Activated CD8-positive, alpha-beta T cell treated with anti-CD3 and anti-CD28 coated beads, Interleukin-2, amount 10 ng/mL, durations not matched to agents 7 days and 5 days (primary cell): ENCODE measurements at regions not wholly inside any gene's neighbourhood (a gene's known extent, or its start where the extent isn't known, plus 50 kb on each side); places are given as distances from the start of the nearest gene placed in this dataset.
"Not testable (repeated sequence)": the region's sequence is repeated elsewhere in the genome, so short reads cannot be mapped to it uniquely, and the experiment has no call there.

Experiments
- ATAC-seq: fragments of 150-1000 bp; cut with Tn5 transposase; one replicate; pipeline ENCODE4 v1.10.0; 2021; ENCODE audit warnings: moderate library complexity
- CTCF ChIA-PET: fragments of 350-600 bp; sonication (Branson Sonifier 250); formaldehyde crosslinking; loops from one replicate; lab custom pipeline; 2021; ENCODE audit warnings: antibody characterized with exemption; lab: Charles Lee
- POLR2A ChIA-PET: fragments of 350-600 bp; sonication (Branson Sonifier 250); formaldehyde crosslinking; loops from one replicate; lab custom pipeline; 2021; ENCODE audit warnings: antibody characterized with exemption; lab: Charles Lee
- DNase-seq: peaks from one replicate; pipeline ENCODE4 v3.0.0-alpha.2; 2020
- H3K27ac Mint-ChIP-seq: one replicate; pipeline ENCODE4 v1.8.0; 2021; ENCODE audit warnings: mild to moderate bottlenecking, mixed read lengths
- H3K27me3 Mint-ChIP-seq: one replicate; pipeline ENCODE4 v1.8.0; 2021; ENCODE audit warnings: low read depth, mixed read lengths
- H3K36me3 Mint-ChIP-seq: one replicate; pipeline ENCODE4 v1.8.0; 2021; ENCODE audit warnings: low read depth, mixed read lengths
- H3K4me1 Mint-ChIP-seq: one replicate; pipeline ENCODE4 v1.8.0; 2021; ENCODE audit warnings: low read depth, mixed read lengths
- H3K4me3 Mint-ChIP-seq: one replicate; pipeline ENCODE4 v1.8.0; 2021; ENCODE audit warnings: mild to moderate bottlenecking, mixed read lengths
- H3K9me3 Mint-ChIP-seq: one replicate; pipeline ENCODE4 v1.8.0; 2022; ENCODE audit warnings: mixed read lengths; ENCODE audit not compliant: insufficient read depth

GRCh38 chr3:107216229-107216628 lies 161.0 kb upstream of the CCDC54 start:
- no peaks in the 10 kb centered on the region for H3K36me3 Mint-ChIP-seq
- CTCF ChIA-PET, result no interaction called here
- DNase-seq, result no peak
- POLR2A ChIA-PET, result no interaction called here
- H3K9me3 Mint-ChIP-seq, result no peaks in the 10 kb centered on the region
- no peak for ATAC-seq
- H3K27ac Mint-ChIP-seq, result no peak overlapping the region
- no peak overlapping the region for H3K4me3 Mint-ChIP-seq
- no peaks in the 10 kb centered on the region for H3K4me1 Mint-ChIP-seq
- peaks cover 13% of the 10 kb centered on the region for H3K27me3 Mint-ChIP-seq

GRCh38 chr3:107216711-107217110 lies 160.5 kb upstream of the CCDC54 start:
- Mint-ChIP-seq H3K36me3 (no peaks in the 10 kb centered on the region), H3K27me3 (peaks cover 12% of the 10 kb centered on the region), H3K9me3 (no peaks in the 10 kb centered on the region), H3K27ac (no peak overlapping the region), H3K4me3 (no peak overlapping the region), H3K4me1 (no peaks in the 10 kb centered on the region)
- no peak for ATAC-seq
- DNase-seq, result no peak
- CTCF ChIA-PET, result no interaction called here
- POLR2A ChIA-PET, result no interaction called here

- POLR2A ChIA-PET, result no interaction called here
- Mint-ChIP-seq H3K4me3 (no peak overlapping the region), H3K36me3 (no peaks in the 10 kb centered on the region), H3K27me3 (peaks cover 10% of the 10 kb centered on the region), H3K4me1 (no peaks in the 10 kb centered on the region), H3K27ac (no peak overlapping the region), H3K9me3 (no peaks in the 10 kb centered on the region)
- ATAC-seq (no peak), DNase-seq (no peak)
- CTCF ChIA-PET, result no interaction called here
Observed at GRCh38 chr3:107217172-107217571, 160.1 kb upstream of the CCDC54 start.

- Mint-ChIP-seq H3K36me3 (no peaks in the 10 kb centered on the region), H3K4me1 (no peaks in the 10 kb centered on the region)
- POLR2A ChIA-PET, result no interaction called here
Observed at GRCh38 chr3:107218864-107219269, 158.4 kb upstream of the CCDC54 start.

GRCh38 chr3:107220538-107220937 lies 156.7 kb upstream of the CCDC54 start:
- Mint-ChIP-seq H3K9me3 (no peaks in the 10 kb centered on the region), H3K4me1 (no peaks in the 10 kb centered on the region), H3K27ac (no peak overlapping the region), H3K36me3 (no peaks in the 10 kb centered on the region), H3K27me3 (peaks cover 12% of the 10 kb centered on the region), H3K4me3 (no peak overlapping the region)
- ChIA-PET POLR2A (interaction anchor here (0.6 kb wide), 1 partner anchor 22 kb away, joined by 3 read pairs; no protein-coding TSS in a partner anchor), CTCF (no interaction called here)
- ATAC-seq (no peak), DNase-seq (no peak)

More at GRCh38 chr3:107218864-107219269, 158.4 kb upstream of the CCDC54 start:
- CTCF ChIA-PET, result no interaction called here
- H3K4me3 Mint-ChIP-seq, result no peak overlapping the region
- H3K27me3 Mint-ChIP-seq, result peaks cover 10% of the 10 kb centered on the region
- DNase-seq (no peak), ATAC-seq (no peak)
- no peaks in the 10 kb centered on the region for H3K9me3 Mint-ChIP-seq
- H3K27ac Mint-ChIP-seq, result no peak overlapping the region

GRCh38 chr3:107221856-107222255 lies 155.4 kb upstream of the CCDC54 start:
- H3K27me3 Mint-ChIP-seq, result peaks cover 9% of the 10 kb centered on the region
- ChIA-PET CTCF (interaction anchor here (1.4 kb wide), 2 partner anchors 14 to 207 kb away, joined by 4 to 7 read pairs; no protein-coding TSS in a partner anchor), POLR2A (no interaction called here)
- ATAC-seq (no peak), DNase-seq (no peak)
- no peaks in the 10 kb centered on the region for H3K9me3 Mint-ChIP-seq
- no peaks in the 10 kb centered on the region for H3K4me1 Mint-ChIP-seq
- H3K27ac Mint-ChIP-seq, result no peak overlapping the region
- no peaks in the 10 kb centered on the region for H3K36me3 Mint-ChIP-seq
- H3K4me3 Mint-ChIP-seq, result no peak overlapping the region

GRCh38 chr3:107222907-107223306 lies 154.3 kb upstream of the CCDC54 start:
- peaks cover 11% of the 10 kb centered on the region for H3K27me3 Mint-ChIP-seq
- DNase-seq (no peak), ATAC-seq (no peak)
- H3K27ac Mint-ChIP-seq, result no peak overlapping the region
- H3K4me1 Mint-ChIP-seq, result no peaks in the 10 kb centered on the region
- no peaks in the 10 kb centered on the region for H3K9me3 Mint-ChIP-seq
- POLR2A ChIA-PET, result no interaction called here
- no peaks in the 10 kb centered on the region for H3K36me3 Mint-ChIP-seq
- CTCF ChIA-PET, result interaction anchor here (1.4 kb wide), 2 partner anchors 13 to 206 kb away, joined by 4 to 7 read pairs; no protein-coding TSS in a partner anchor
- no peak overlapping the region for H3K4me3 Mint-ChIP-seq

- peaks cover 6% of the 10 kb centered on the region for H3K27me3 Mint-ChIP-seq
- H3K36me3 Mint-ChIP-seq, result no peaks in the 10 kb centered on the region
- CTCF ChIA-PET, result interaction anchor here (1.2 to 2.5 kb wide), 2 partner anchors 12 to 17 kb away, joined by 3 to 7 read pairs; no protein-coding TSS in a partner anchor
- H3K27ac Mint-ChIP-seq, result no peak overlapping the region
- no peaks in the 10 kb centered on the region for H3K9me3 Mint-ChIP-seq
- H3K4me3 Mint-ChIP-seq, result no peak overlapping the region
- ATAC-seq (no peak), DNase-seq (no peak)
- no peaks in the 10 kb centered on the region for H3K4me1 Mint-ChIP-seq
- POLR2A ChIA-PET, result no interaction called here
Observed at GRCh38 chr3:107224026-107224596, 153.1 kb upstream of the CCDC54 start.

- Mint-ChIP-seq H3K27me3 (peaks cover 12% of the 10 kb centered on the region), H3K36me3 (no peaks in the 10 kb centered on the region), H3K4me1 (no peaks in the 10 kb centered on the region), H3K9me3 (no peaks in the 10 kb centered on the region), H3K27ac (no peak overlapping the region), H3K4me3 (no peak overlapping the region)
- ChIA-PET CTCF (no interaction called here), POLR2A (no interaction called here)
- no peak for DNase-seq
- no peak for ATAC-seq
Observed at GRCh38 chr3:107227091-107227490, 150.1 kb upstream of the CCDC54 start.

GRCh38 chr3:107233877-107234276 lies 143.4 kb upstream of the CCDC54 start:
- Mint-ChIP-seq H3K27me3 (peaks cover 10% of the 10 kb centered on the region), H3K4me1 (peaks cover 12% of the 10 kb centered on the region)
- POLR2A ChIA-PET, ATAC-seq, H3K36me3 Mint-ChIP-seq, H3K9me3 Mint-ChIP-seq, H3K4me3 Mint-ChIP-seq, DNase-seq, H3K27ac Mint-ChIP-seq: not testable (repeated sequence)
- CTCF ChIA-PET, result interaction anchor here (0.9 to 4.9 kb wide), 6 partner anchors 13 to 519 kb away, joined by 3 to 53 read pairs (median 6); no protein-coding TSS in a partner anchor

GRCh38 chr3:107235193-107235927 lies 141.9 kb upstream of the CCDC54 start:
- POLR2A ChIA-PET, result interaction anchor here (0.8 kb wide), 1 partner anchor 289 kb away, joined by 3 read pairs; no protein-coding TSS in a partner anchor
- no peak for DNase-seq
- ATAC-seq, result no peak
- Mint-ChIP-seq H3K4me3 (peak overlapping the region; percentile 65), H3K27me3 (peaks cover 7% of the 10 kb centered on the region), H3K4me1 (peaks cover 15% of the 10 kb centered on the region), H3K36me3 (no peaks in the 10 kb centered on the region), H3K9me3 (no peaks in the 10 kb centered on the region), H3K27ac (no peak overlapping the region)
- CTCF ChIA-PET, result interaction anchor here (0.6 to 4.9 kb wide), 23 partner anchors 12 to 692 kb away, joined by 3 to 53 read pairs (median 4); no protein-coding TSS in a partner anchor

- Mint-ChIP-seq H3K27me3 (peaks cover 7% of the 10 kb centered on the region), H3K4me3 (peak overlapping the region; percentile 65), H3K36me3 (no peaks in the 10 kb centered on the region), H3K9me3 (no peaks in the 10 kb centered on the region), H3K4me1 (peaks cover 18% of the 10 kb centered on the region), H3K27ac (no peak overlapping the region)
- DNase-seq (peak; percentile 70), ATAC-seq (peak; percentile 51)
- ChIA-PET POLR2A (no interaction called here), CTCF (interaction anchor here (0.5 to 4.9 kb wide), 29 partner anchors 11 to 692 kb away, joined by 3 to 53 read pairs (median 4); no protein-coding TSS in a partner anchor)
Observed at GRCh38 chr3:107235928-107236315, 141.3 kb upstream of the CCDC54 start.
